ENCODE measurements at regions not wholly inside any gene's neighbourhood (a gene's known extent, or its start where the extent isn't known, plus 50 kb on each side); places are given as distances from the start of the nearest gene placed in this dataset.

DNA sequence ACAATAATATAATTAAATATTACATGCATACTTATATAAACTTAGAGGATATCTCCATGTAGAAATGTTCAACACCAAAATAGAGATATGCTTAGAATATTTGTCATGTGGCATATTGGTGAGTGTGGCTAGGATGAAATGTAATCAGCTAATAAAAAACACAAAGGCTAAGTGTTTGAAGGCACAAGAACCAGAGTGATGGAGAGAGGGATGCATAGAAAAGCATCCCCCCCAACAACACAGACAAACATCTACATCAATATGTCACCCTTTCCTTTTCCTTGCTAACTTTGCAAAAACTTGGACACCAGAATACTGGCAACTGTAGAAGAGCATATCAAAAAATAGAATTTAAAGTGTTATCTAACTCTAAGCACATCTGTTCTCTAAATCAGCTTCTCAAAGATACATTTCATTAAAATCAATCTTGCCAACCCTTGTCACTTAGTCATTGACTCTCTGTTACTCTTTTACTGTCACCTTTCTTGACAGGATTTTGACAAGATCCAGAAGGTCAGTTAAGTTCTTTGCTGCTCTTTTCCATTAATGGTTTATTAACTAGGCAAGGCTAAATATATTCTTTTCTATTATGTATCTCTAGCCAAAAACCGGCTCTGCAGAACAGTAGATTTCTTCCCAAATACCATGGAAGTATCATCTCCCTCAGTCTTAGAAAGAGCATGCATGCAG, 695.9 kb downstream of the OTOL1 start:
- DNase-seq, result no peak
- H3K27ac ChIP-seq, result no peak overlapping the region
- TF ChIP-seq CTCF (IDR thresholded peaks at IDR 0.05; ENCODE audit: low read depth, low read length), result no peak
- H3K9me3 ChIP-seq (ENCODE audit: severe bottlenecking), result no peaks in the 10 kb centered on the region
- no peaks in the 10 kb centered on the region for H3K36me3 ChIP-seq
- H3K27me3 ChIP-seq (ENCODE audit: insufficient read depth, low read depth, severe bottlenecking), result no peaks in the 10 kb centered on the region
- no peak overlapping the region for H3K4me3 ChIP-seq (ENCODE audit: low read depth, low read length)

GRCh38 chr3:162193148-162194095, 696.8 kb downstream of the OTOL1 start:
- no peak for DNase-seq
- Histone ChIP-seq H3K9me3 (ENCODE audit: severe bottlenecking) (no peaks in the 10 kb centered on the region), H3K4me3 (ENCODE audit: low read depth, low read length) (no peak overlapping the region), H3K27me3 (ENCODE audit: insufficient read depth, low read depth, severe bottlenecking) (no peaks in the 10 kb centered on the region), H3K36me3 (no peaks in the 10 kb centered on the region), H3K27ac (no peak overlapping the region)
- no peak for TF ChIP-seq CTCF (IDR thresholded peaks at IDR 0.05; ENCODE audit: low read depth, low read length)

GRCh38 chr3:162195147-162195546, 698.5 kb downstream of the OTOL1 start:
- Histone ChIP-seq H3K27me3 (ENCODE audit: insufficient read depth, low read depth, severe bottlenecking) (no peaks in the 10 kb centered on the region), H3K27ac (no peak overlapping the region), H3K9me3 (ENCODE audit: severe bottlenecking) (no peaks in the 10 kb centered on the region), H3K36me3 (no peaks in the 10 kb centered on the region), H3K4me3 (ENCODE audit: low read depth, low read length) (no peak overlapping the region)
- TF ChIP-seq CTCF (IDR thresholded peaks at IDR 0.05; ENCODE audit: low read depth, low read length), result no peak
- DNase-seq, result no peak

GRCh38 chr3:162196964-162197363, 700.4 kb downstream of the OTOL1 start:
- Histone ChIP-seq H3K9me3 (ENCODE audit: severe bottlenecking) (no peaks in the 10 kb centered on the region), H3K27me3 (ENCODE audit: insufficient read depth, low read depth, severe bottlenecking) (no peaks in the 10 kb centered on the region), H3K4me3 (ENCODE audit: low read depth, low read length) (no peak overlapping the region), H3K27ac (no peak overlapping the region), H3K36me3 (no peaks in the 10 kb centered on the region)
- no peak for TF ChIP-seq CTCF (IDR thresholded peaks at IDR 0.05; ENCODE audit: low read depth, low read length)
- DNase-seq, result no peak

DNA sequence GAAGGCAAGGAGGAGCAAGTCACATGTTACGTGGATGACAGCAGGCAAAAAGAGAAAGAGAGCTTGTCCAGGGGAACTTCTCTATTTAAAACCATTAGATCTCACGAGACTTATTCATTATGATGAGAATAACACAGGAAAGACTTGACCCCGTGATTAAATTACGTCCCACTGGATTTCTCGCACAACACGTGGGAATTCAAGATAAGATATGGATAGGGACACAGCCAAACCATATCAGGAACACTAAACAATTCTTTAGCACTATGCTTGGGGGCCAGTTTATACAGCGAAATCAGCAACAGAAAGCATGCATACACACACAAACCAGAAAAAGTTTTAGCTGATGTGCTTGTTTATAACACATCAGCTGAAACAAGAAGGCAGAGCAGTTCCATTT, 704.2 kb downstream of the OTOL1 start:
- H3K4me3 ChIP-seq (ENCODE audit: low read depth, low read length), result no peak overlapping the region
- H3K36me3 ChIP-seq, result no peaks in the 10 kb centered on the region
- H3K27ac ChIP-seq, result no peak overlapping the region
- no peaks in the 10 kb centered on the region for H3K9me3 ChIP-seq (ENCODE audit: severe bottlenecking)
- TF ChIP-seq CTCF (IDR thresholded peaks at IDR 0.05; ENCODE audit: low read depth, low read length), result no peak
- no peaks in the 10 kb centered on the region for H3K27me3 ChIP-seq (ENCODE audit: insufficient read depth, low read depth, severe bottlenecking)
- DNase-seq, result no peak
